Gastroesophageal sphincter (tissue), 3 donors: ENCODE measurements at regions not wholly inside any gene's neighbourhood (a gene's known extent, or its start where the extent isn't known, plus 50 kb on each side); places are given as distances from the start of the nearest gene placed in this dataset.

ENCODE experiments used
- EP300 ChIP-seq: sonication (generic); formaldehyde crosslinking; IDR thresholded peaks from one replicate; pipeline ENCODE4 v1.6.1; 2017; ENCODE audit warnings: antibody characterized with exemption, mild to moderate bottlenecking
- POLR2A ChIP-seq, 2 donors: fragments of 450-650 bp; IDR thresholded peaks; one replicate each; pipeline ENCODE4 v1.6.1; 2017; ENCODE audit warnings: antibody characterized with exemption in 2 of 2, mild to moderate bottlenecking in 2 of 2, moderate library complexity in 1 of 2
- TF ChIP-seq, protein P1 (sequence below), 4 experiments: fragments of 200-600 bp in 2 of 4; fragments of 450-650 bp in 2 of 4; sonication (generic) in 1 of 4; IDR thresholded peaks; one replicate each; pipeline ENCODE4 v1.5.1; 2017 to 2019; ENCODE audit warnings: antibody characterized with exemption in 4 of 4, mild to moderate bottlenecking in 2 of 4, moderate library complexity in 2 of 4

DNA sequence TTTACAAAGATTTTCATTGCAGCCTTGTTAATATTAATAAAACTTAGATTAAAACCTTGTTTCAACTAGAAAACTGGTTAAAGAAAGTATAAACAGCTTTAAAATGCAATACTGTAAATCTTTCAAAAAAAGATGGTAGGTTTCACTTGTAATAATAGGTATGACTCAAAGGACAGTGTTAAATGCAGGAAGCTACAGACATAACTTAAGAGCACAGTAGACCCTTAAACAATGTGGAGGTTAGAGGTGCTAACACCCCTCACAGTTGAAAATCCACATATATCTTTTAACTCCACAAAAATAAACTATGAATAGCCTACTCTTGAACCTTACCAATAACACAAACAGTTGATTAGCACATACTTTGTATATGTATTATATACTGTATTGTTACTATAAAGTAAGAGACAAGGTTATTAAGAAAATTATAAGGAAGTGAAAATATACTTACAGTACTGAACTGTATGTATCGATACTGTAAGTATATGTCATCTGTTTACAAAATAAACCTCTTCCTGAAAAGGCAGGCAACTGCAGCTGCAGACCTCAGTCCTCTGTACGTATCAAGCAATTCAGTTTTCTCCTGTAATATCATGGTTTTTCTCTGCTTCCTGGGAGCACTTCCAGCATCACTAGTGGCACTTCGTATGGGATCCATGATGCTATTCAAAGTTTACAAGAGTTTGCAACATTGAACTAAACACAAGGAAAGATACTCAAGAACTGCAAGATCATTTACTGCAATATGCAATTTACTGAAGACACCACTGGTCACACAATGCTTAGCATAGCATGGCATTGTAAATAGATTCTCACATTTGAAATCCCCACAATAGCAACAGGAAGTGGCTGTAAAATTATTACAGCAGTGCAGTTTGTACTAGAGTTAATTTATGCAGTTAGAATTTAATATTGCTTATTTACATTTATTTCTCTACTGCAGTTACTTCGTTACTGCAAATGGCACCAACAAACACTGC, 610.5 kb upstream of the LRRTM4 start:
- TF ChIP-seq, protein P1, sequence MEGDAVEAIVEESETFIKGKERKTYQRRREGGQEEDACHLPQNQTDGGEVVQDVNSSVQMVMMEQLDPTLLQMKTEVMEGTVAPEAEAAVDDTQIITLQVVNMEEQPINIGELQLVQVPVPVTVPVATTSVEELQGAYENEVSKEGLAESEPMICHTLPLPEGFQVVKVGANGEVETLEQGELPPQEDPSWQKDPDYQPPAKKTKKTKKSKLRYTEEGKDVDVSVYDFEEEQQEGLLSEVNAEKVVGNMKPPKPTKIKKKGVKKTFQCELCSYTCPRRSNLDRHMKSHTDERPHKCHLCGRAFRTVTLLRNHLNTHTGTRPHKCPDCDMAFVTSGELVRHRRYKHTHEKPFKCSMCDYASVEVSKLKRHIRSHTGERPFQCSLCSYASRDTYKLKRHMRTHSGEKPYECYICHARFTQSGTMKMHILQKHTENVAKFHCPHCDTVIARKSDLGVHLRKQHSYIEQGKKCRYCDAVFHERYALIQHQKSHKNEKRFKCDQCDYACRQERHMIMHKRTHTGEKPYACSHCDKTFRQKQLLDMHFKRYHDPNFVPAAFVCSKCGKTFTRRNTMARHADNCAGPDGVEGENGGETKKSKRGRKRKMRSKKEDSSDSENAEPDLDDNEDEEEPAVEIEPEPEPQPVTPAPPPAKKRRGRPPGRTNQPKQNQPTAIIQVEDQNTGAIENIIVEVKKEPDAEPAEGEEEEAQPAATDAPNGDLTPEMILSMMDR (IDR thresholded peaks at IDR 0.05): no peak
- TF ChIP-seq POLR2A (IDR thresholded peaks at IDR 0.05): no peak
- TF ChIP-seq EP300: no peak
